Fibroblast of skin of left quadriceps (primary cell): ENCODE measurements at regions not wholly inside any gene's neighbourhood (a gene's known extent, or its start where the extent isn't known, plus 50 kb on each side); places are given as distances from the start of the nearest gene placed in this dataset.
"Not testable (repeated sequence)": the region's sequence is repeated elsewhere in the genome, so short reads cannot be mapped to it uniquely, and the experiment has no call there.

Experiments
- DNase-seq, 2 experiments: peaks; one replicate each; pipeline ENCODE4 v3.0.0-alpha.2; 2013; ENCODE audit warnings: low read depth in 2 of 2

- DNase-seq: no peak
Measured at GRCh38 chr2:57156231-57156924, 890.2 kb upstream of the VRK2 start.

GRCh38 chr2:57160976-57161375 is 885.6 kb upstream of the VRK2 start:
- DNase-seq: no peak

GRCh38 chr2:57177176-57177575 is 869.4 kb upstream of the VRK2 start:
- no peak for DNase-seq

GRCh38 chr2:57180042-57180567 is 866.5 kb upstream of the VRK2 start:
- DNase-seq: peak; percentile 26 to 34

- DNase-seq: no peak
Measured at GRCh38 chr2:57180678-57181077, 865.9 kb upstream of the VRK2 start.

- DNase-seq: peak in 1 of 2 experiments; percentile 32
Measured at GRCh38 chr2:57181315-57182038, 865.1 kb upstream of the VRK2 start.

- peak; percentile 24 to 26 for DNase-seq
Measured at GRCh38 chr2:57182916-57183315, 863.7 kb upstream of the VRK2 start.

GRCh38 chr2:57185568-57185967 is 861.0 kb upstream of the VRK2 start:
- no peak for DNase-seq

- DNase-seq: no peak
Measured at GRCh38 chr2:57190007-57190406, 856.6 kb upstream of the VRK2 start.

GRCh38 chr2:57199663-57200062 is 846.9 kb upstream of the VRK2 start:
- no peak for DNase-seq

- no peak for DNase-seq
Measured at GRCh38 chr2:57204364-57204763, 842.2 kb upstream of the VRK2 start.

- no peak for DNase-seq
Measured at GRCh38 chr2:57205241-57205640, 841.4 kb upstream of the VRK2 start.

GRCh38 chr2:57207191-57207590 is 839.4 kb upstream of the VRK2 start:
- DNase-seq: no peak

- DNase-seq: no peak
Measured at GRCh38 chr2:57209799-57210198, 836.8 kb upstream of the VRK2 start.

GRCh38 chr2:57210855-57211254 is 835.8 kb upstream of the VRK2 start:
- no peak for DNase-seq

- DNase-seq: no peak
Measured at GRCh38 chr2:57217013-57217412, 829.6 kb upstream of the VRK2 start.

GRCh38 chr2:57218206-57218605 is 828.4 kb upstream of the VRK2 start:
- no peak for DNase-seq

- DNase-seq: not testable (repeated sequence)
Measured at GRCh38 chr2:57229706-57230105, 816.9 kb upstream of the VRK2 start.

GRCh38 chr2:57232341-57232740 is 814.3 kb upstream of the VRK2 start:
- DNase-seq: not testable (repeated sequence)

- DNase-seq: not testable (repeated sequence)
Measured at GRCh38 chr2:57251495-57251894, 795.1 kb upstream of the VRK2 start.

- not testable (repeated sequence) for DNase-seq
Measured at GRCh38 chr2:57276408-57276807, 770.2 kb upstream of the VRK2 start.

GRCh38 chr2:57278451-57278850 is 768.2 kb upstream of the VRK2 start:
- DNase-seq: no peak

- DNase-seq: no peak
Measured at GRCh38 chr2:57291209-57291608, 755.4 kb upstream of the VRK2 start.
